Activated CD8-positive, alpha-beta memory T cell treated with anti-CD3 and anti-CD28 coated beads for 4 hours (primary cell): ENCODE measurements at regions not wholly inside any gene's neighbourhood (a gene's known extent, or its start where the extent isn't known, plus 50 kb on each side); places are given as distances from the start of the nearest gene placed in this dataset.
"Not testable (repeated sequence)": the region's sequence is repeated elsewhere in the genome, so short reads cannot be mapped to it uniquely, and the experiment has no call there.

Source experiments
- DNase-seq, 2 donors: peaks; one replicate each; pipeline ENCODE4 v3.0.0-alpha.2; 2020; ENCODE audit warnings: low read depth in 2 of 2

DNA sequence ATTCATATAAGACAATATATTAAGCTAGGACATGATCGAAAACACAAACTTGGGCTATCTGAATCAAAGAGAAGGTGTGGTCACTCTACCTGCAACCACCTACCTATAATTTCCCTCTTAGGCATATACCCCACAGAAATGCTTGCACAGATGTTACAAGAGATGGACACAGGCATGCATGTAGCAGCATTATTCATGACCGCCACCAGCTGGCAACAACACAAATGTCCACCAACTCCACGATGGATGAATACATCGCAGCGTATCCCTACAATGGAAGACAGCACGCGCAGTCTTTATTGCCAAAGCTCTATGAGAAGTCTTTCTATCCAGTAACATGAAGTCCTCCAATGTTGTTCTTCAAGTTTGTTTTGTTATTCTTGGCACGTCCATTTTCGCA, 90.8 kb downstream of the ARL4C start:
- no peak for DNase-seq

DNA sequence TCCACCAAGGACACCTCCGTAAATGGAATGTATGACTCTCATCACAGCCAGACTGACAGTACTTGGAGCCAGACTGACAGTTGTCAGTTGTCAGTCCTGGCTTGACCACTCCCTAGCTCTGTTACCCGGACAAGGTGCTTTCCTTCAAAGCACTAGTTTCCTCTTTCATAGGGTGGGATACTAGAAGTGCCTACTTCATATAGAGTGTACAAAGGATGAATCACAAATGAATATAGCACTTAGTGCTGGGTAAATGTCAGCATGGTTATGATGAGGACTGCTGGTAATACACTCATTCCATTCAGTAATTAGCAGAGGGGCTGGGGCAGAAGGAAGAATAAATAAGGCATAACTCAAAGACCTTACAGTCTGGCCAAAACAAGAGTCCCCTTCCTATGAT, 91.4 kb downstream of the ARL4C start:
- no peak for DNase-seq

DNA sequence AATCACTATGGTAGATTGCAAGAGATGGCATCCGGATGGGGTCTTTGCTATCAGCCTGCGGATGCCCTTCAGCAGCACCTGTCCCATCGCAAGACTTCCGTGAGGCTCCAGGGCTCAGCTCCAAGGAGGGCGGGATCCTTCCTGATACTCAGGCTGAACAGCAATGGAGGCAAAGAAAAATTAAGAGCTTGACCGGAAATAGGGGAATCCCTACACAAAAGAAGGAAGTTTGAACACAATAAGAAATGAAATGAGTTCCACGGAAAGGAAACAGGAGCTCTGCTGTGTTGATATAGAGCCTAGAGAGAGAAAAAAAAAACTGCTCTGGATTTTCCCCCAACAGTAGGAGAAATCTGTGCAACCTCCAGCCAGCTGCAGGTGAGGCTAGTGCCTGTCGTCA, 91.9 kb downstream of the ARL4C start:
- DNase-seq: no peak

DNA sequence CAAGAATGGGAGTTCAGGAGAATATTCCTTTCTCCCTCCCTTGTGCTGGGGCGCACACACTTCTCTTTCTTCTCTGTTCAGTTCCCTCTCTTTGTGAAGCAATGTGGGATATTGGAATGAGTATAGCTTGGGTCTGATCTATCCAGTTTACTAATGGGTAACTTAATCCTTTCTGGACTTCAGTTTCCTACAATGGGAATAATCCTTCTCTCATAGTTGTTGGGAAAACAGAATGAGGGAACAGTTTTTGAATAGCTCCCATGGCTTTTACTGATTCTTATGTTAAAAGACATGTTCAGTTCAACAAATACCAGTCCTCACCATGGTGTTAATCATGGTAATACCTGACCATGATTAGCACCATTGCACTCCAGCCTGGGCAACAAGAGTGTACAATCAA, 93.1 kb downstream of the ARL4C start:
- no peak for DNase-seq

DNA sequence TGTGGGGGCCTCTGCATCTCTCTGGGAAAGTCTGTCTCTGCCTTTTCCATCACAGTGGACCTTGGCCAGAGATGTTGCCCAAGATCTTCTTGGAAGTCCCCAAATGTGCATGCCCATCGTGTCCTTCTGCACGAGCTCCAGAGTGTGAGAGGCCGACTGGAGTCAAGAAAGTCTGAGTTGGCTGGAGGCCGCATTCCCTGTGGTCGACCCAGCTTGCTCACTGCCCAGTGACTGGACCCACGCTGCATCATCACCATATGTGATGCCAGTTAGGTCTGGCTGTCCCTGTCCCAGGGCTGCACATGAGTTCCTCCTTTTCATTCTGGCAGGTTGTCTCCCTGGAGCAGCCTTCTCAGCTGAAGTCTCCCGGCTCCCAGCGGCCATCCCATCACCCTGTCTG, 93.8 kb downstream of the ARL4C start:
- DNase-seq: no peak

DNA sequence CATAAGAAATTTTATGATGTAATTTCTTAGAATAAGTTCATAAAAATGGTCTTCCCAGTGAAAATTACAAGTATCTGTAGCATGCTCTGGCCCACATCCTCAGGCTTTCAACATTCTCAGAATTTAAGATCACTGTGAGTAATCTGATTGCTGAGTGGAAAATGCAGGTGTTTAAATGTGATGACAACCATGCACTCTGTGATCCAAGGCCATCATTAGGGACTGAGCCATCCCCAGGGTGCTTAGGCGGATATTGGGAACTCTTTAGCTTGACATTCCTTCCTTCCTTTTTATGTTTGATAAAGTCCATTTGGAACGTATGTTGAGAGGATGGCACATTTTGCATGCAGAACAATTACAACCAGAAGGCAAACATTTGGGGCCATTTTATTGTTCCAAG, 95.5 kb downstream of the ARL4C start:
- no peak for DNase-seq

DNA sequence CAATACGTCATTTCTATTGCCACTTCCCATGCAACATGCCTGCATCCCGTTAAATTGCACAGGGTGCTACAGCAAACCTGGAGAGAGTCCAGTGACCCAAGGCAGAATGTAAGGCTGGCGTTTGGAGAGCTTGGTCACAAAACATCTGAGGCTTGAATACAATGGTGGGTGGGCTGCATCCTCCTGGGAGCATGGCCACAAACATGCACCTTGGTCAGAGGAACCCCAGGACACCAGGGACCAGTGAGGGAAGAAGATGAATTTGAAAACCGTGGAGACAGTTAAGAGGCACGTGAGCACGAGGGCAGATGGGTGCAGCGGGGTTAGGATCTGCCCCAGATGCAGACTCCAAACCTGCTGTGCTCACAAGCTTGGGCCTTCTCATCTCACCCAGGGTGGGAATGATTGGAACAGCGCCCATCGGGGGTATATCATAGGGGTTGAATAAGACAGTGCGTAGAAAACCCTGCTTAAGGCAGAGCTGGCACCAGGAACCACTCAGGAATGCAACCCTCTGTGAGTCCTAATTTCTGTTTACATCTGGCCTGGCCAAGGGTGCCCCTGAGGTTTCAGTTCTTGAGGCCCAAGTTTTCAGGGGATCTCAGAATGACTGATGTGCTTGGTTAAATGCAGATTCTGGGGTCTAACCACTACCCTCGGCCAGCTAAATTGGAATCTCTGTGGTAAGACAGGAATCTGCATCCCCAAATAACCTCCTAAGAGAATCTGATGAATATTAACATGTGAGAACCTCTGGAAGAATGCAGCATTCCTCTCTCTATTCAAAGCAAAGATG, 97.2 kb downstream of the ARL4C start:
- no peak for DNase-seq

DNA sequence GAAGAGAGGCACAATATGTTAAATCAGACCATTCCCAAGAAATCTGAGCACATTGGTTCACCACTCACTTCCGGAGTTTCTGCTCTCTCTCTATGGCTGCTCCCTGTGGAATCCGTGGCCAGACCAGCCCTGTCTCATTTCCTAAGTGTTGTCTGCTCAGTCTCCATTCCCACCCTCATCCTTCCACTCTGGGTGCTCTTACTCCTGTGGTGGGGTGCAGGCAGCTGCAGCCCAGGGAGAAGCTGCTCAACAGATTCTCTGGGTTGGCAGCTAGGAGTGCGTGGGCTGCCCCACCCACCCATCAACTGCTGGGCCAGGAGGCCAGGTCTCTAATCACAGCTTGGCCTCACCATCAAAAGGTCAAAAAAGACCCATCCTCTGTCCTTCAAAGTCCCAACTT, 98.3 kb downstream of the ARL4C start:
- no peak for DNase-seq

DNA sequence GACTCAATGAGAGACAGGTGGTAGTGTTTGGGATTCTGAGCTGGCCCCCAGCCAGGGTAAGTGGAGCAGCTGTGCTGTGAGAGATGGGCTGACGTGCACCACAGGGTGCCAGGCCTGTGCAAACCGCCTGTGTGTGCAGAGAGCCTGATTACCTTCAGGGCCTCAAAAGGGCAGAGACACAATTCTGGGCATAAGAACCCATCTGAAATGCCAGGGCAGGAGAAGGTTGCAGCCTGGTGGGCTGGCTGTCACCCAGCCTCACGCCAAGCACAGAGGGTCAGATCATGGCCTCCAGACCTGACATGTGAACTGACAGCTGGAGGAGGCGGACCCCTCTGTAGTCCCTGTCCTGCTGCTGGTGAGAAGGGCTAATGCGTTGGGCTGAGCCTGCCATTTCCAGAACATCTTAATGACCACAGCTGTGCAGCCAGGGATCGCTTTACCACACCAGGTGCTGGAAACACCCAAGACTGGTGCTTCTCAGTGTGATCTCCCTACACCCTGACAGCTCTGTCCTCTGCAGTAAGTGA, 100.9 kb downstream of the ARL4C start:
- no peak for DNase-seq

DNA sequence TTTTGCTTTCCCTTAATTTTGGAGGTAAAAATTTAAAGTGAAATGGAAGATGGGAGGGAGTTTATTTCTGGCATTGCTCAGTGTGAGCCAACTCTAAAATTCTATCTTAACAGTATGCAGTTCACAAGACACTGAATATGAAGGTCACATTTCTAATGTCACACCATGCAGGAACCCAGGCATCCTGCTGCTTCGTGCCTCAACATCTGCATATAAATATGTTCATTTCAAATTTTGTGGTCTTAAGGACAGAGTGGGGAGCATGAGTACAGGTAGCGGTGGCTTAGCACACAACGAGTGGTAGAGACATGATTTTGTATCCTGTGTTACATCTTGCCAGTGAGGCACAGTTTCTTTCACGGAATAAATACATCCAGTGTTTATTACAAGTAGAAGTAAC, 102.4 kb downstream of the ARL4C start:
- no peak for DNase-seq

DNA sequence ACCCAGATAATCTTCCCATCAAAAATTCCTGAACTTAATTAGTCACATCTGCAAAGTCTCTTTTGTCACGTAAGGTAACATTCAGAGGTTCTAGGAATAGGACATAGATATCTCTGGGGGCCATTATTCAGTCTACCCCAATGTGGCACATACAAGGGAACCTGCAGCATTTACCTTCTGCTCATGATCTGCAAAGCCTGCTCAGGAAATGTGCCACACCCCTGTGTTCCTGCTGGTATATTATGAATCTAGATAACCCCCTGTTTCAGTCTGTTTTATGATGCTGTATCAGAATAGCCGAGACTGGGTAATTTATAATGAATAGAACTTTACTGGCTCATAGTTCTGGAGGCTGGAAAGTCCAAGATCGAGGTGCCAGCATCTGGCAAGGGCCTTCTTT, 103.5 kb downstream of the ARL4C start:
- DNase-seq: no peak

DNA sequence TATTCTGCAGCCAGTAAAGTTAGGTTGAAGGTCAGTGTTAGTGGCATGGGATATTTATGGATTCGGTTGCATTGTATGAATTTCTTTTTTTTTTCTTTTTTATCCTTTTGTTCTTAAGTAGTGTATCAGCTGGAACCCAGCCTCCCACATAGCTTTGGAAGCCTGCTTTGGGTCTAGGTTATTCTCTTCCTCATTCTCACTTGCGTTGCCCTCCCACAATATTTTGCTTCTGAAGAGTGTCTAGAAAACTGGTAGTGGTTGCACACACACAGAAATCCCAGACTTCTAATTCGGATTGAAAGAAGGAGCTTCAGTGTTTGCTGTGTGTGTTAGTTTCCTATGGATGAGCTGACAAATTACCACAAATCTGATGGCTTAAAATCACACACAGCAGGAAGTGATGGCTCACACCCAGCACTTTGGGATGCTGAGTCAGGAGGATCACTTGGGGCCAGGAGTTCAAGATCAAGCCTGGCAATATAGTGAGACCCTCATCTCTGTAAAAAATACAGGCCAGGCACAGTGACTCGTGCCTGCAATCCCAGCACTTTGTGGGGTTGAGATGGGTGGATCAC, 104.8 kb downstream of the ARL4C start:
- DNase-seq: no peak

DNA sequence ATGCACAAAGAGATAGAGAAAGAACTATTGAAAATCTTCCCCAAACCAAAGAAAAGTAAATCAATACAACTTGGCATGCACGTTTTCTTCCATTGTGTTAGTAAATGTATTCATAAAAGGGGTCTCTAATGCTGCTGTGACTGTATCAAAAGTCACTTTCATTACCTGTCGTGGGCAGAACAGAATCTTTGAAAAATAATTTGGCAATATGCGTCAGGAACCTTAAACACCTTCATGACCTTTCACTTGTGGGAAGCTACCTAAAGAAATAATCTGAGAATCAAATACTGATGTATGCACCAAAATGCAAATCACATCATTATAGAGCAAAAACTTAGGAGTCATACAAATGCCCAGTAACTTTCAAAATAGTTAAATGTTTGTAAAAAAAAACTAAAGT, 105.3 kb downstream of the ARL4C start:
- DNase-seq: no peak

DNA sequence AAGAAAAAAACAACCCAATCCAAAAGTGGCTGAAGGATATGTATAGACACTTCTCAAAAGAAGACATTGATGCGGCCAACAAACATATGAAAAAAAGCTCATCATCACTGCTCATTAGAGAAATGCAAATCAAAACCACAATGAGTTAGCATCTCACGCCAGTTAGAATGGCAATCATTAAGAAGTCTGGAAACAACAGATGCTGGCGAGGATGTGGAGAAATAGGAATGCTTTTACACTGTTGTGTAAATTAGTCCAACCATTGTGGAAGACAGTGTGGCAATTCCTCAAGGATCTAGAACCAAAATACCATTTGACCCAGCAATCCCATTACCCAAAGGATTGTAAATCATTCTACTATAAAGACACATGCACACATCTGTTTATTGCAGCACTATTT, 107.2 kb downstream of the ARL4C start:
- not testable (repeated sequence) for DNase-seq

DNA sequence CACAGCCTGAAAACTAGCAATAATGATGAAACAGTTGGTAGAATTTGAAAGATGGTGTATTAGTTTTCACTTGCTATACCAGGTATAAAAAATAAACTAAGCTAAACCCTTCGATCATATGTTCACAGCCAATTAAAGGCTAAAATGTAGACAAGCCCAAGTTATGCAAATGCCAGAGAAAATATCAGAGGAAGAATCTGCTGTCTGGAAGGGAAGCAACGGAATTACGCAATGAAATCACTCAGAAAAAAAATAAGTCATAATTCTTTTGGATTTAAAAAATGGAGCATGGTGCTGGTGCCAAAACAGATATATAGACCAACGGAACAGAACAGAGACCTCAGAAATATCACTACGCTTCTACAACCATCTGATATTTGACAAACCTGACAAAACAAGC, 108.3 kb downstream of the ARL4C start:
- no peak for DNase-seq

DNA sequence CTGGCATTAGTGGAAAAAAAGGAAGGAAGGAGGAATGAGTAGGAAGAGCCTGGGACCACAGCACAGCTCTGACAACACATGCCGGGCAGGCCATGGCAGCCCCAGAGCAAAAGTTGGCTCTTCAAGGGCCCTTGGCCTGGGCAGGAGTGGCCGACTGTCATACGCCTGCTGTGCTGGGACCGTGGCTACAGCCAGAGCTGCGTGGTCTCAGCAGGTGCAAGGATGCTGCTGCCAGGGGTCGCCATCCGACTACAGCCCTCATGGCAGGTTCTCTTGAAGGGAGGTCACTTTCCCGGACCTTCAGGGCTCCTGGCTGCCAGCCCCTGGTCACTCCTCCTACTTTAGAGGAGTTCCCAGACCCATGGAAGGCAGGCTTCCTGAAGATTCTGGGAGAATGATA, 109.9 kb downstream of the ARL4C start:
- DNase-seq: no peak

DNA sequence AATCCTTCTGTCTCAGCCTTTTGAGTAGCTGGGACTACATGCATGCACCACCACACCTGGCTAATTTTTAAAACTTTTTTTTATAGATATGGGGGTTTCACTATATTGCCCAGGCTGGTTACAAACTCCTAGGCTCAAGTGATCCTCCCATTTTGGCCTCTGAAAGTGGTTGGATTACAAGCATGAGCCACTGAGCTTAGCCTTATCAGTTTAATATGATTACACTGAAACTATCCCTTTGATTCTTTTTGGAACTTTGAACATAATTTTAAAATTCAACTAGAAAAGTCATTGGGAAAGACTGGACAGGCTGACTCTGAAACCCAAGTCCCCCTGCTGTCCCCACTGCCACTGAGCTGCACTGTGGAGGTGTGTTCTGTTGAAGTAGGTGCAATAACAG, 114.8 kb downstream of the ARL4C start:
- no peak for DNase-seq

DNA sequence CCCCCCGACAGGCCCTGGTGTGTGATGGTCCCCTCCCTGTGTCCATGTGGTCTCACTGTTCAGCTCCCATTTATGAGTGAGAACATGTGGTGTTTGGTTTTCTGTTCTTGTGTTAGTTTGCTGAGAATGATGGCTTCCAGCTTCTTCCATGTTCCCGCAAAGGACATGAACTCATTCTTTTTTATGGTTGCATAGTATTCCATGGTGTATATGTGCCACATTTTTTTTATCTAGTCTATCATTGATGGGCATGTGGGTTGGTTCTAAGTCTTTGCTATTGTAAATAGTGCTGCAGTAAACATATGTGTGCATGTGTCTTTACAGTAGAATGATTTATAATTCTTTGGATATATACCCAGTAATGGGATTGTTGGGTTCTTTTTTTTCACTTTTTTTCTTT, 117.9 kb downstream of the ARL4C start:
- not testable (repeated sequence) for DNase-seq

DNA sequence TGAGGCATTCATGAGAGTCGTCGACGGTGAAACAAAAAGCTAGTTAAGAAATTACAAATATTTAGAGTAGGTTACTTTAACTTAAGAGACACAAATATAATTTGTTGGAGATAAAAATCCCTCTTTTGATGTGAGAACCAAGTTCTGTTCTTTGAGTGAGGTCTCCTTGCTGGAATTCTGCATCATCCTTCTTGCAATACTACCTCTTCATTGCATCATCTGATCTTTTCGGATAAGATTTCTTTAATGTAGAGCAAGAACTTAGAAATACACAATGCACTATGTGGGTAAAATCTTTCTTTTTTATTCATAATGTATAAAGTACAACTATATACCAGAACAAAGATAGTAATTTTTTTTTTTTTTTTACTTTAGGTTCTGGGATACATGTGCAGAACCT, 118.4 kb downstream of the ARL4C start:
- DNase-seq: no peak

DNA sequence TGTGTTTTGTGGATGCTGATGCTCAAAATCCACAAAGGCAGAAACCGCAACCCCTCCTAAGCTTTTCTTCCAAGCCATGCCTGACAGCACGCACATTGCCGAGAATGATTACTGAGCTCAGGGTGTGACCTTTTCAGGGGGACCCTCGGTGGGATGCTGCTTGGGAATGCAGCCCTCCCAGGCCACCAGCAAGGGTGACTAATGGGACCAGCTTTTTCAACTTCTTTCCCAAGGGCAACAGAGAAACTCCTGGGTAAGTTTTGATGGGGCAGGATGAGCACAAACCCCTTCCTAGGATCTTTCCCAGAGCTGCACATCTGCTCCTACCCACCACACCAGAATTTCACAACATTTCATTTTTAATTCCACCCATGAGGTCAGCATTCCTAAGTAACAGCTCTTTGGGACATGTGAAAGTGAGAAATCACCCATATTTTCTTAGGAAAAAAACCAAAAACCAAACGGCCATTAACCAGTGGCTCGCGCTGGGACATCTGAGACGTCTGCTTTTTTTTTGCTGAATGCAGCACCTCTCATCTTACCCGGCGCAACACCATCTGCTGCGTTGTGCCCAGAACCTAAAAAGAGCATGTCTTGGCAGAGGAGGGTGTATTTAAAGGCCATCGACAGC, 119.0 kb downstream of the ARL4C start:
- no peak for DNase-seq

DNA sequence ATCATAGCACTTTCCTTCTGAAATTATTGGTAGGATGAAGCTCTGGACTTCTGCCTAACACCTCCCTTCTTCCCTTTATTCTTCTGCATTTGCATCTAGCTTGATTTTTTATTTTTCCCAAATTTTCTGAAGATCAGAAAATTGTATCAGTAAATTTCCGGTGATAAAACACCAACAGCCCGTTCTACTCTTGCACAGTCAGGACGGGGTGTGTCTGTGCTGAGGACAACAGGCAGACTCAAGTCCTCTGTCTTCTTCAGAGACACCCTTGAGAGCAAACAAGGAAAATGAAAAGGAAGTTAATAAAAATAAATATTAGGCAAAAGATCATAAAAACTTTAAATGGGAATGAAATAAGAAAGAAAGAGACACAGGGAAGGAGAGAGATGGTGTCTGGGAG, 120.7 kb downstream of the ARL4C start:
- DNase-seq: no peak

DNA sequence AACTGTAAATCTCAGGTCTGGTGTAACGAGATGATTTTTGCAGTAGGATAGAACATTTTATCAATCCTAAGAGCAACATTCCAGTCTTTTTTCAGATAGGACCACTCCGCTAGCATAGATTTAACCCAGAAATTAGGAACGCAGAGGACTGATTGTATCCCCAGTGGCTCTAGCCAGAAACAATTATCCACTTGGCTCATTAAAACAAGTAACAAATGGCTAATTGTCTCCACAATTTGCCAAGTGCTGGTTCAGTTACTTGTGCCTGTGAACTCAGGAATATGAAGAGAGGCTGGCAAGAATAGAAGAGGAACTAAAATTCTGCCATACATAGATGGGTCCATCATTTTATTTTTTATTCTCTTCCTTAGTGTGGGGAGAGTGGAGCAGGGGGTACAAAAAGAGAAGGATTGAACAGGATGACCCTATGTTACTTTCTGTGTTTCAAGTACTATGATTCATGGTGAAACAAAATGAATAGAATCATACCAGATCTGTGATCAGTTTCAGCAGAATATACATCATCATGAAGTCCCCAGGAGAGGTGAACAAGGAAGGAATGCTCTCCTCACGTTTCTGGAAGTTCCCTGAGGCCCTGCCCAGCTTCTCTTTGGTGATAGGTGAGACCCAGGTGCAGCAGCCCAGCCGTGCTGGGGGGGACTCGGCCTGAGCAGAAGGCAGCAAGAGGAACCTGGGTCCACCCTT, 121.6 kb downstream of the ARL4C start:
- no peak for DNase-seq

DNA sequence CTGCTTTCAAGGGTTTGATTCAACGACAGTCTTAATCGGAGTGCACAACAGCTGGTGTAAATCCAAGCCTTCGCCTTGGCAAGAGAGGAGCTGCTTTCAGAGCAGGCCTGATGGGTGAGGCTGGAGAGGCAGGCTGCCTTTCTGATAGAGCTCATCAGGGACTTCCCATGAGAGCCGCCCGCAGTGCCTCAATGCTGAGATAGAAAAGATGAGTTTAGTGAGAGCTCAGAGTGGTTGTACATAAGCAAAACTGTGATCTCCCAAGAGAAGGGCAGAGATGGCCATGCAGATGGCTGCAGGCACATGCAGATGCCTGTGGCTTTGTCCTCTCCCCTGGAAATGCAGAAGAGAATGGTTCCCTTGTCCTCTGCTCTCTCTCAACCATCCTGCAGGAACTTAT, 122.1 kb downstream of the ARL4C start:
- no peak for DNase-seq
